Activated T-cell treated with anti-CD3 and anti-CD28 coated beads for 4 hours (primary cell): ENCODE measurements at regions not wholly inside any gene's neighbourhood (a gene's known extent, or its start where the extent isn't known, plus 50 kb on each side); places are given as distances from the start of the nearest gene placed in this dataset.

Source experiments
- DNase-seq: peaks from one replicate; pipeline ENCODE4 v3.0.0-alpha.2; 2020

GRCh38 chr2:220181165-220181564 is 553.7 kb downstream of the SLC4A3 start:
- DNase-seq, result no peak

GRCh38 chr2:220182790-220183189 is 555.4 kb downstream of the SLC4A3 start:
- no peak for DNase-seq

- DNase-seq, result no peak
Observed at GRCh38 chr2:220185766-220186305, 558.4 kb downstream of the SLC4A3 start.

- DNase-seq, result no peak
Observed at GRCh38 chr2:220188031-220188430, 560.6 kb downstream of the SLC4A3 start.

GRCh38 chr2:220191031-220191430 is 563.6 kb downstream of the SLC4A3 start:
- DNase-seq, result no peak

GRCh38 chr2:220191737-220192136 is 564.3 kb downstream of the SLC4A3 start:
- DNase-seq, result no peak

- no peak for DNase-seq
Observed at GRCh38 chr2:220192994-220193753, 565.7 kb downstream of the SLC4A3 start.

GRCh38 chr2:220194630-220195584 is 567.5 kb downstream of the SLC4A3 start:
- DNase-seq, result no peak

- DNase-seq, result no peak
Observed at GRCh38 chr2:220198896-220199295, 571.5 kb downstream of the SLC4A3 start.

GRCh38 chr2:220202066-220202465 is 574.6 kb downstream of the SLC4A3 start:
- no peak for DNase-seq

GRCh38 chr2:220209093-220209492 is 581.7 kb downstream of the SLC4A3 start:
- DNase-seq, result no peak

- DNase-seq, result no peak
Observed at GRCh38 chr2:220209751-220210150, 582.3 kb downstream of the SLC4A3 start.

GRCh38 chr2:220212296-220213080 is 585.1 kb downstream of the SLC4A3 start:
- DNase-seq, result no peak

GRCh38 chr2:220215785-220216184 is 588.4 kb downstream of the SLC4A3 start:
- no peak for DNase-seq

- no peak for DNase-seq
Observed at GRCh38 chr2:220219371-220219770, 591.9 kb downstream of the SLC4A3 start.

GRCh38 chr2:220220009-220220408 is 592.6 kb downstream of the SLC4A3 start:
- no peak for DNase-seq

GRCh38 chr2:220221992-220222391 is 594.6 kb downstream of the SLC4A3 start:
- DNase-seq, result no peak

GRCh38 chr2:220224691-220225543 is 597.5 kb downstream of the SLC4A3 start:
- no peak for DNase-seq

GRCh38 chr2:220226076-220226475 is 598.6 kb downstream of the SLC4A3 start:
- no peak for DNase-seq

- DNase-seq, result no peak
Observed at GRCh38 chr2:220226546-220226945, 599.1 kb downstream of the SLC4A3 start.

GRCh38 chr2:220227266-220227920 is 600.0 kb downstream of the SLC4A3 start:
- DNase-seq, result no peak
